ENCODE measurements at regions not wholly inside any gene's neighbourhood (a gene's known extent, or its start where the extent isn't known, plus 50 kb on each side); places are given as distances from the start of the nearest gene placed in this dataset.

DNA sequence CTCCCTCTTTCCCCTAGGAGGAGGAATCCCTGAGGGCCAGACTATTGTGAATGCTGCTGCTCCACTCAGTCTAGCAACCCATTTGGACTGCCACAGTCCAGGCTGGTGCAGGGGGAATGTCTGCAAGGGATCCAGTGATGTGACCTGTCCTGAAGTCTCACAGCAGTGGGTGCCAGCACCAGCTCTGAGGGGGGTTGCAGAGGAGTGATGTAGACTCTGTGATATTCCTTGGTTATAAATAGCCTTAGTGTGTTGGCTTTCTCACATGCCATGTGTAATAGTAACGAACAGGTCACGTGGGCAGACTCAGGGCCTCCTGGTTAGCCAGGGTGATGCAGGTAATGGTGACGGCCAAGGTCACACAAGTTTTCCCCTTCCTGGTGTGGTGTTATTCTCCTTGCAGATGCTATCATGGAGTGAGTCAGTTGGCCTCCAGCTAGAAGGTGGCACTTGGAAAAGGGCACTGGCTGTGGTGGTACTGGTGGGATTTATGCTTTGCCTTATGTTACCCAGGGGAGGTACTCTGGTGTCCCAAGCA lies 404.4 kb downstream of the UTRN start:
- Histone ChIP-seq H4K20me1 (replicated peaks in 1 of 2; ENCODE audit: control insufficient read depth in 1 of 2, insufficient read depth in 2 of 2, low read length in 2 of 2) (no peaks in the 10 kb centered on the region), H3K27me3 (replicated peaks in 1 of 4; ENCODE audit: control insufficient read depth in 3 of 4, extremely low read depth in 1 of 4, insufficient read depth in 3 of 4, low read length in 3 of 4) (no peaks in the 10 kb centered on the region), H3K9ac (replicated peaks in 1 of 4; ENCODE audit: extremely low read depth in 1 of 4, low read depth in 3 of 4, low read length in 3 of 4) (no peak overlapping the region), H4K91ac (replicated peaks; ENCODE audit: insufficient read length, low read length) (peak overlapping the region; percentile 25), H3K14ac (ENCODE audit: insufficient read length) (no peak overlapping the region), H2BK15ac (ENCODE audit: low read length) (no peak overlapping the region), H2BK120ac (replicated peaks; ENCODE audit: low read depth, low read length) (no peak overlapping the region), H3K4me3 (ENCODE audit: extremely low read depth in 1 of 4, insufficient read depth in 2 of 4, low read depth in 3 of 4, low read length in 4 of 4) (no peak overlapping the region), H3K4me2 (ENCODE audit: insufficient read depth in 1 of 2, low read depth in 2 of 2, low read length in 2 of 2) (no peak overlapping the region), H3K79me2 (ENCODE audit: control insufficient read depth in 1 of 2, insufficient read depth in 2 of 2, low read length in 2 of 2) (peaks cover 0 to 39% of the 10 kb centered on the region in 2 experiments; a peak in 2 of 4 replicates), H2AFZ (ENCODE audit: low read length) (no peak overlapping the region), H3K9me3 (ENCODE audit: insufficient read depth in 2 of 2, low read depth in 1 of 2, low read length in 1 of 2) (peaks cover 0 to 5% of the 10 kb centered on the region in 2 experiments; a peak in 3 of 4 replicates), H2AK5ac (ENCODE audit: low read depth, low read length) (no peak overlapping the region), H4K8ac (ENCODE audit: extremely low read depth, insufficient read depth, low read length) (peak overlapping the region; percentile 18; the same call in 1 of the 2 replicates), H2BK5ac (ENCODE audit: low read depth, low read length) (no peak overlapping the region), H3K36me3 (ENCODE audit: control insufficient read depth in 2 of 4, insufficient read depth in 4 of 4, low read length in 3 of 4) (peaks cover 0 to 3% (median 0%) of the 10 kb centered on the region in 4 experiments; a peak in 1 of 8 replicates), H3K4me1 (replicated peaks in 1 of 4; ENCODE audit: control insufficient read depth in 3 of 4, insufficient read depth in 4 of 4, low read length in 3 of 4) (peaks cover 0 to 2% (median 0%) of the 10 kb centered on the region in 4 experiments; a peak in 1 of 7 replicates), H4K5ac (ENCODE audit: insufficient read length, low read depth, low read length) (no peak overlapping the region), H3K79me1 (ENCODE audit: low read depth, low read length) (no peaks in the 10 kb centered on the region; the same call in 1 of the 2 replicates), H3K18ac (ENCODE audit: extremely low read depth, low read length) (no peak overlapping the region; the same call in 1 of the 2 replicates), H3K4ac (replicated peaks; ENCODE audit: insufficient read length, low read depth, low read length) (no peak overlapping the region), H3K23ac (ENCODE audit: insufficient read length) (no peak overlapping the region), H3K27ac (ENCODE audit: low read depth, low read length) (no peak overlapping the region), H2BK20ac (ENCODE audit: low read length) (no peak overlapping the region), H3K56ac (replicated peaks; ENCODE audit: insufficient read length, low read depth, low read length) (no peak overlapping the region), H3K23me2 (ENCODE audit: low read depth, low read length) (no peaks in the 10 kb centered on the region), H2BK12ac (ENCODE audit: low read depth, low read length) (peak overlapping the region; percentile 50; the same call in 1 of the 2 replicates)
- FAIRE-seq (no peak), DNase-seq (ENCODE audit: low read depth in 1 of 2, low spot score in 2 of 2) (no peak)
- WGBS, 2 experiments (ENCODE audit: extremely low coverage in 1 of 2, insufficient coverage in 1 of 2, insufficient read length in 1 of 2, insufficient replicate concordance in 2 of 2, low coverage in 1 of 2, low lambda C conversion rate in 2 of 2, missing lambda C conversion rate in 1 of 2), result 88% methylated on average over 3 of the region's 3 CpGs; no CpG with 5 or more reads in 1 of the 2 experiments
- CTCF ChIA-PET (ENCODE audit: partially characterized antibody), result interaction anchor here (0.6 to 1.2 kb wide), 5 partner anchors 11 to 108 kb away, joined by 3 to 4 read pairs (median 3); no protein-coding TSS in a partner anchor
- POLR2A ChIA-PET (ENCODE audit: partially characterized antibody), result no interaction called here
- TF ChIP-seq POLR2AphosphoS5 (IDR thresholded peaks at IDR 0.05; ENCODE audit: low read depth, low read length), result no peak
- no peak for TF ChIP-seq POU5F1 (IDR thresholded peaks at IDR 0.05; ENCODE audit: low read depth, low read length)
- TF ChIP-seq SIX5 (IDR thresholded peaks at IDR 0.05; ENCODE audit: low read depth, low read length), result no peak
- no peak for TF ChIP-seq RXRA (IDR thresholded peaks at IDR 0.05; ENCODE audit: insufficient read depth, low read depth, low read length)
- TF ChIP-seq SRF (IDR thresholded peaks at IDR 0.05; ENCODE audit: low read depth, low read length), result no peak
- TF ChIP-seq, protein P1, sequence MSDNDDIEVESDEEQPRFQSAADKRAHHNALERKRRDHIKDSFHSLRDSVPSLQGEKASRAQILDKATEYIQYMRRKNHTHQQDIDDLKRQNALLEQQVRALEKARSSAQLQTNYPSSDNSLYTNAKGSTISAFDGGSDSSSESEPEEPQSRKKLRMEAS (IDR thresholded peaks at IDR 0.05), result no peak
- no peak for TF ChIP-seq JUND (IDR thresholded peaks at IDR 0.05; ENCODE audit: low read length)
- TF ChIP-seq SP2 (IDR thresholded peaks at IDR 0.05; ENCODE audit: low read length), result no peak

Measured in H1 (cell line).